Glomerular visceral epithelial cell (primary cell): ENCODE measurements at regions not wholly inside any gene's neighbourhood (a gene's known extent, or its start where the extent isn't known, plus 50 kb on each side); places are given as distances from the start of the nearest gene placed in this dataset.

Experiments used
- DNase-seq: peaks from one replicate; pipeline ENCODE4 v3.0.0-alpha.2; 2016; ENCODE audit errors: extremely low spot score

GRCh38 chr18:55654986-55655385 is 67.0 kb upstream of the TCF4 start:
- DNase-seq, result no peak

- no peak for DNase-seq
These were observed 63.2 kb upstream of the TCF4 start for GRCh38 chr18:55651236-55651635.

DNA sequence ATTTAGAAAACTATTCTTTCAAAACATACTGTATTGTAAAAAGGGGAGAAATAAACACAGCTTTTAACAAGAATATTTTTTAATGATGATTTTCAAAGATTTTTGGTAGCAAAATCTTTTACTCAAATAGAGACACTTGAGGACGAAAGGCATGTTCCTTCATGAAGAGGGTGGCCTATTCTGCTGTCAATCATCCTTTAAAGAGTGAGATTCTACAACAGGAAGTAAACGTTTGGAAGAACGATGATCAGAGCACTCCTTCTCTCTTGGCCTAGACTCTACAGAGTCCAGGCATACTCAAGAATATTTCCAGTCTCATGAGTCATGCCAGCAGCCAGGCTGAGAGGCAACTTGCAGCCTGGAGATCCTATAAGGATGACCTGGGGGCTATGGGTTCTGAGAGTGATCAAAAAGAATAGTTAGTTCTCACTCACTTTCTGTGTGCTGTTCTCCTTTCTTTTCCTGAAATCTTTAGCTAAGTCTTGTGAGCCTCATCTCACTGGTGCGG is 62.4 kb upstream of the TCF4 start:
- DNase-seq, result no peak

GRCh38 chr18:55647331-55647730 is 59.3 kb upstream of the TCF4 start:
- DNase-seq, result no peak

DNA sequence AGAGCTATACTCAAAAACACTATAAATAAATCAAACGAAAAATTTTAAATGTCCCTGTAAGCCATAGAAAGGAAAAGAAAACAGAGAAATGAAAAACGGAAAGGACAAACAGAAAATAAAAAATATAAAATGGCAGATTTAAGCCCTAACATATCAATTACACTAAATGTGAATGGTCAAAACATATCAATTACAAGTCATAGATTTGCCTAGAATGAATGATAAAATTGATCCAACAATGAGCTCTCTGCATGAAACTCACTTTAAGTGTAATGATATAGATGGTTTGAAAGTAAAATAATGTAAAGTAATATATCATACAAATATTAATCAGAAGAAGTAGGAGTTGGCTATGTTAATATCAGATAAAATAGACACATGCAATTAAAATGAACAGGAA is 54.2 kb upstream of the TCF4 start:
- no peak for DNase-seq

- DNase-seq, result no peak
These were observed 53.5 kb upstream of the TCF4 start for GRCh38 chr18:55641486-55641885.
